Activated CD8-positive, alpha-beta memory T cell treated with anti-CD3 and anti-CD28 coated beads, Interleukin-2, amount 50 U/mL, for 24 hours (primary cell): ENCODE measurements at regions not wholly inside any gene's neighbourhood (a gene's known extent, or its start where the extent isn't known, plus 50 kb on each side); places are given as distances from the start of the nearest gene placed in this dataset.

ENCODE experiments used
- DNase-seq: peaks from one replicate; pipeline ENCODE4 v3.0.0-alpha.2; 2020; ENCODE audit errors: extremely low read depth

- no peak for DNase-seq
Measured at GRCh38 chr5:116652196-116652729, 77.6 kb upstream of the SEMA6A start.

GRCh38 chr5:116651653-116652052 is 77.0 kb upstream of the SEMA6A start:
- no peak for DNase-seq

- no peak for DNase-seq
Measured at GRCh38 chr5:116650964-116651363, 76.3 kb upstream of the SEMA6A start.

GRCh38 chr5:116650544-116650943 is 75.9 kb upstream of the SEMA6A start:
- DNase-seq, result no peak

GRCh38 chr5:116646611-116647289 is 72.1 kb upstream of the SEMA6A start:
- DNase-seq, result no peak

- no peak for DNase-seq
Measured at GRCh38 chr5:116645627-116646026, 71.0 kb upstream of the SEMA6A start.

GRCh38 chr5:116640236-116640635 is 65.6 kb upstream of the SEMA6A start:
- DNase-seq, result no peak

- DNase-seq, result no peak
Measured at GRCh38 chr5:116637149-116637740, 62.6 kb upstream of the SEMA6A start.

- no peak for DNase-seq
Measured at GRCh38 chr5:116632890-116633289, 58.3 kb upstream of the SEMA6A start.

- no peak for DNase-seq
Measured at GRCh38 chr5:116631147-116631546, 56.5 kb upstream of the SEMA6A start.

GRCh38 chr5:116629168-116629567 is 54.5 kb upstream of the SEMA6A start:
- no peak for DNase-seq

GRCh38 chr5:116626945-116627679 is 52.5 kb upstream of the SEMA6A start:
- no peak for DNase-seq

- DNase-seq, result no peak
Measured at GRCh38 chr5:116626272-116626723, 51.7 kb upstream of the SEMA6A start.
